ENCODE measurements at regions not wholly inside any gene's neighbourhood (a gene's known extent, or its start where the extent isn't known, plus 50 kb on each side); places are given as distances from the start of the nearest gene placed in this dataset.
A peak's percentile ranks its signal among the peaks of the same experiment; 100 is the strongest.

- Histone ChIP-seq H4K20me1 (ENCODE audit: insufficient read depth, low read length) (no peaks in the 10 kb centered on the region), H3K36me3 (ENCODE audit: insufficient read depth, low read length) (no peaks in the 10 kb centered on the region), H3K4me2 (ENCODE audit: low read length) (no peak overlapping the region), H3K79me2 (ENCODE audit: insufficient read depth, low read length) (no peaks in the 10 kb centered on the region), H3K9me2 (ENCODE audit: low read depth, low read length) (no peaks in the 10 kb centered on the region), H3K27ac (ENCODE audit: low read depth, low read length, poor library complexity, severe bottlenecking) (no peak overlapping the region), H3F3A (ENCODE audit: insufficient read depth, low read length) (no peaks in the 10 kb centered on the region), H3K9ac (ENCODE audit: low read length) (no peak overlapping the region), H3K4me3 (ENCODE audit: low read depth, low read length, poor library complexity, severe bottlenecking) (no peak overlapping the region), H2AFZ (ENCODE audit: low read length) (no peak overlapping the region), H3K27me3 (ENCODE audit: insufficient read depth, low read length) (peaks cover 3% of the 10 kb centered on the region; the same call in 1 of the 2 replicates), H3K9me3 (ENCODE audit: low read length) (no peaks in the 10 kb centered on the region), H3K4me1 (ENCODE audit: insufficient read depth, low read length, severe bottlenecking) (peaks cover 3% of the 10 kb centered on the region)
- TF ChIP-seq EZH2 (IDR thresholded peaks at IDR 0.05; ENCODE audit: borderline replicate concordance, low read length): no peak
- TF ChIP-seq, protein P1, sequence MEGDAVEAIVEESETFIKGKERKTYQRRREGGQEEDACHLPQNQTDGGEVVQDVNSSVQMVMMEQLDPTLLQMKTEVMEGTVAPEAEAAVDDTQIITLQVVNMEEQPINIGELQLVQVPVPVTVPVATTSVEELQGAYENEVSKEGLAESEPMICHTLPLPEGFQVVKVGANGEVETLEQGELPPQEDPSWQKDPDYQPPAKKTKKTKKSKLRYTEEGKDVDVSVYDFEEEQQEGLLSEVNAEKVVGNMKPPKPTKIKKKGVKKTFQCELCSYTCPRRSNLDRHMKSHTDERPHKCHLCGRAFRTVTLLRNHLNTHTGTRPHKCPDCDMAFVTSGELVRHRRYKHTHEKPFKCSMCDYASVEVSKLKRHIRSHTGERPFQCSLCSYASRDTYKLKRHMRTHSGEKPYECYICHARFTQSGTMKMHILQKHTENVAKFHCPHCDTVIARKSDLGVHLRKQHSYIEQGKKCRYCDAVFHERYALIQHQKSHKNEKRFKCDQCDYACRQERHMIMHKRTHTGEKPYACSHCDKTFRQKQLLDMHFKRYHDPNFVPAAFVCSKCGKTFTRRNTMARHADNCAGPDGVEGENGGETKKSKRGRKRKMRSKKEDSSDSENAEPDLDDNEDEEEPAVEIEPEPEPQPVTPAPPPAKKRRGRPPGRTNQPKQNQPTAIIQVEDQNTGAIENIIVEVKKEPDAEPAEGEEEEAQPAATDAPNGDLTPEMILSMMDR (IDR thresholded peaks at IDR 0.05; ENCODE audit: low read length): peak; percentile 58
Observed at GRCh38 chr6:40912158-40912946, 126.7 kb downstream of the UNC5CL start.

- no peak overlapping the region for H3K4me3 ChIP-seq (ENCODE audit: low read depth, low read length, poor library complexity, severe bottlenecking)
- TF ChIP-seq, protein P1 (IDR thresholded peaks at IDR 0.05; ENCODE audit: low read length): no peak
- no peak for TF ChIP-seq EZH2 (IDR thresholded peaks at IDR 0.05; ENCODE audit: borderline replicate concordance, low read length)
- no peak overlapping the region for H3K4me2 ChIP-seq (ENCODE audit: low read length)
- H4K20me1 ChIP-seq (ENCODE audit: insufficient read depth, low read length): no peaks in the 10 kb centered on the region
- no peaks in the 10 kb centered on the region for H3F3A ChIP-seq (ENCODE audit: insufficient read depth, low read length)
- no peaks in the 10 kb centered on the region for H3K79me2 ChIP-seq (ENCODE audit: insufficient read depth, low read length)
- peaks cover 3% of the 10 kb centered on the region for H3K4me1 ChIP-seq (ENCODE audit: insufficient read depth, low read length, severe bottlenecking)
- no peaks in the 10 kb centered on the region for H3K9me2 ChIP-seq (ENCODE audit: low read depth, low read length)
- H2AFZ ChIP-seq (ENCODE audit: low read length): no peak overlapping the region
- H3K9me3 ChIP-seq (ENCODE audit: low read length): no peaks in the 10 kb centered on the region
- H3K9ac ChIP-seq (ENCODE audit: low read length): no peak overlapping the region
- no peaks in the 10 kb centered on the region for H3K36me3 ChIP-seq (ENCODE audit: insufficient read depth, low read length)
- H3K27me3 ChIP-seq (ENCODE audit: insufficient read depth, low read length): peaks cover 3% of the 10 kb centered on the region; the same call in 1 of the 2 replicates
- no peak overlapping the region for H3K27ac ChIP-seq (ENCODE audit: low read depth, low read length, poor library complexity, severe bottlenecking)
Observed at GRCh38 chr6:40910260-40910893, 128.6 kb downstream of the UNC5CL start.

DNA sequence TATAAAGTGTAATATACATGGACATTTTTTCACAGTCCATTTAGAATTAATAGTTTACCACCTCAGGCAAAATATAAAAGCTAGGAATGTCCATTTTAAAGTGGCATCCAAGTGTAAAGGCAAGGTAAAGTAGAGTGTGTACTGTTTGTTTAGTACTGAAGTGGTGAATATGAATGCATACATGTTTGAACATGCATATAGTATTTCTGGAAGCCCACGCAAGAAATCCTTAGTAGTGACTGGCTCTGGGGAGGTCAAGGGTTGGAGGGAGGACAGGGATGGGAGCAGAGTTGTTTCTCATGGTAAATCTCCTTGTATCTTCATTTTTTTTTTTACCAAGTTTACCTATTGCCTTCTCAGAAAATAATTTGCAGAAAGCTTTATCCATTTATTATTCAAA lies 129.2 kb downstream of the UNC5CL start:
- no peaks in the 10 kb centered on the region for H4K20me1 ChIP-seq (ENCODE audit: insufficient read depth, low read length)
- H3K4me3 ChIP-seq (ENCODE audit: low read depth, low read length, poor library complexity, severe bottlenecking): no peak overlapping the region
- H3K79me2 ChIP-seq (ENCODE audit: insufficient read depth, low read length): no peaks in the 10 kb centered on the region
- peaks cover 3% of the 10 kb centered on the region; the same call in 1 of the 2 replicates for H3K27me3 ChIP-seq (ENCODE audit: insufficient read depth, low read length)
- H3K27ac ChIP-seq (ENCODE audit: low read depth, low read length, poor library complexity, severe bottlenecking): no peak overlapping the region
- no peaks in the 10 kb centered on the region for H3K36me3 ChIP-seq (ENCODE audit: insufficient read depth, low read length)
- no peaks in the 10 kb centered on the region for H3F3A ChIP-seq (ENCODE audit: insufficient read depth, low read length)
- H3K9ac ChIP-seq (ENCODE audit: low read length): no peak overlapping the region
- H3K4me2 ChIP-seq (ENCODE audit: low read length): no peak overlapping the region
- H3K9me3 ChIP-seq (ENCODE audit: low read length): no peaks in the 10 kb centered on the region
- no peak overlapping the region for H2AFZ ChIP-seq (ENCODE audit: low read length)
- no peak for TF ChIP-seq EZH2 (IDR thresholded peaks at IDR 0.05; ENCODE audit: borderline replicate concordance, low read length)
- TF ChIP-seq, protein P1 (IDR thresholded peaks at IDR 0.05; ENCODE audit: low read length): no peak
- H3K4me1 ChIP-seq (ENCODE audit: insufficient read depth, low read length, severe bottlenecking): peaks cover 3% of the 10 kb centered on the region
- H3K9me2 ChIP-seq (ENCODE audit: low read depth, low read length): no peaks in the 10 kb centered on the region
